ENCODE measurements at regions not wholly inside any gene's neighbourhood (a gene's known extent, or its start where the extent isn't known, plus 50 kb on each side); places are given as distances from the start of the nearest gene placed in this dataset.
A peak's percentile ranks its signal among the peaks of the same experiment; 100 is the strongest.

DNA sequence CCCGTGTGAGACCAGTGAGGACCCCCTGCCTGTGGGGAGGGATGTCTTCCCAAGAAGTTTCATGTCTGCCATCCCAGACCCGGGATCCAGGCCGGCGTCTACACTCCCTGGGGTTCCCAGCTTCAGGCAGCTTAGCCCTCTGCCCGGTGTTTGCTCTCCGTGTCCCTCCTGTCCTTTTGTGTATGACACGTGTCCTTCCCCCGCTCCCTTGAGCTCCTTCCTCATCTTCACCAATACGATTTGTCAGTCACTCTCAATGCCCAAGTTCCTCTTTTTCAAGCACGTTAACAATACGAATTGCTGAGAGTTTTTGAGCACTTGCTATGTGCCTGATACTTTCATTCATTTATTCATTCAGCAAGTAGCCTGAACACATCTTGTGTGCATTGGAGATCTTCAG is 115.6 kb upstream of the PTPN1 start (continued):
- no peak for TF ChIP-seq E4F1 (CRISPR knock-in tag; IDR thresholded peaks at IDR 0.05; ENCODE audit: borderline replicate concordance)
- no peak for TF ChIP-seq GMEB1 (CRISPR knock-in tag; IDR thresholded peaks at IDR 0.05)
- TF ChIP-seq CBX1 (IDR thresholded peaks at IDR 0.05; ENCODE audit: low read depth): no peak
- TF ChIP-seq MTA3 (IDR thresholded peaks at IDR 0.05; ENCODE audit: borderline replicate concordance): no peak
- TF ChIP-seq SRSF9 (IDR thresholded peaks at IDR 0.05; ENCODE audit: borderline replicate concordance, low read depth, low read length): no peak
- TF ChIP-seq, protein P1, sequence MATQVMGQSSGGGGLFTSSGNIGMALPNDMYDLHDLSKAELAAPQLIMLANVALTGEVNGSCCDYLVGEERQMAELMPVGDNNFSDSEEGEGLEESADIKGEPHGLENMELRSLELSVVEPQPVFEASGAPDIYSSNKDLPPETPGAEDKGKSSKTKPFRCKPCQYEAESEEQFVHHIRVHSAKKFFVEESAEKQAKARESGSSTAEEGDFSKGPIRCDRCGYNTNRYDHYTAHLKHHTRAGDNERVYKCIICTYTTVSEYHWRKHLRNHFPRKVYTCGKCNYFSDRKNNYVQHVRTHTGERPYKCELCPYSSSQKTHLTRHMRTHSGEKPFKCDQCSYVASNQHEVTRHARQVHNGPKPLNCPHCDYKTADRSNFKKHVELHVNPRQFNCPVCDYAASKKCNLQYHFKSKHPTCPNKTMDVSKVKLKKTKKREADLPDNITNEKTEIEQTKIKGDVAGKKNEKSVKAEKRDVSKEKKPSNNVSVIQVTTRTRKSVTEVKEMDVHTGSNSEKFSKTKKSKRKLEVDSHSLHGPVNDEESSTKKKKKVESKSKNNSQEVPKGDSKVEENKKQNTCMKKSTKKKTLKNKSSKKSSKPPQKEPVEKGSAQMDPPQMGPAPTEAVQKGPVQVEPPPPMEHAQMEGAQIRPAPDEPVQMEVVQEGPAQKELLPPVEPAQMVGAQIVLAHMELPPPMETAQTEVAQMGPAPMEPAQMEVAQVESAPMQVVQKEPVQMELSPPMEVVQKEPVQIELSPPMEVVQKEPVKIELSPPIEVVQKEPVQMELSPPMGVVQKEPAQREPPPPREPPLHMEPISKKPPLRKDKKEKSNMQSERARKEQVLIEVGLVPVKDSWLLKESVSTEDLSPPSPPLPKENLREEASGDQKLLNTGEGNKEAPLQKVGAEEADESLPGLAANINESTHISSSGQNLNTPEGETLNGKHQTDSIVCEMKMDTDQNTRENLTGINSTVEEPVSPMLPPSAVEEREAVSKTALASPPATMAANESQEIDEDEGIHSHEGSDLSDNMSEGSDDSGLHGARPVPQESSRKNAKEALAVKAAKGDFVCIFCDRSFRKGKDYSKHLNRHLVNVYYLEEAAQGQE (IDR thresholded peaks at IDR 0.05; ENCODE audit: borderline replicate concordance): no peak
- TF ChIP-seq, protein P1 (CRISPR knock-in tag; IDR thresholded peaks at IDR 0.05; ENCODE audit: low read depth): no peak
- peak; percentile 35 for TF ChIP-seq USF1 (CRISPR knock-in tag; IDR thresholded peaks at IDR 0.05)
- no peak for TF ChIP-seq RFX5 (IDR thresholded peaks at IDR 0.05; ENCODE audit: low read depth, low read length)
- no peak for TF ChIP-seq BRD4 (IDR thresholded peaks at IDR 0.05)
- no peak for TF ChIP-seq RBM14 (IDR thresholded peaks at IDR 0.05; ENCODE audit: borderline replicate concordance, insufficient read depth, low read depth, low read length)
- TF ChIP-seq EP400 (IDR thresholded peaks at IDR 0.05): peak; percentile 21; the same call in 1 of the 2 replicates
- TF ChIP-seq SPI1 (IDR thresholded peaks at IDR 0.05; ENCODE audit: borderline replicate concordance, low read depth, low read length): peak; percentile 91
- TF ChIP-seq, protein P2, sequence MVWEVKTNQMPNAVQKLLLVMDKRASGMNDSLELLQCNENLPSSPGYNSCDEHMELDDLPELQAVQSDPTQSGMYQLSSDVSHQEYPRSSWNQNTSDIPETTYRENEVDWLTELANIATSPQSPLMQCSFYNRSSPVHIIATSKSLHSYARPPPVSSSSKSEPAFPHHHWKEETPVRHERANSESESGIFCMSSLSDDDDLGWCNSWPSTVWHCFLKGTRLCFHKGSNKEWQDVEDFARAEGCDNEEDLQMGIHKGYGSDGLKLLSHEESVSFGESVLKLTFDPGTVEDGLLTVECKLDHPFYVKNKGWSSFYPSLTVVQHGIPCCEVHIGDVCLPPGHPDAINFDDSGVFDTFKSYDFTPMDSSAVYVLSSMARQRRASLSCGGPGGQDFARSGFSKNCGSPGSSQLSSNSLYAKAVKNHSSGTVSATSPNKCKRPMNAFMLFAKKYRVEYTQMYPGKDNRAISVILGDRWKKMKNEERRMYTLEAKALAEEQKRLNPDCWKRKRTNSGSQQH (CRISPR knock-in tag; IDR thresholded peaks at IDR 0.05): no peak
- peak; percentile 80 for TF ChIP-seq L3MBTL2 (IDR thresholded peaks at IDR 0.05)

All from K562 (cell line).